Calu3 (cell line): ENCODE measurements at regions not wholly inside any gene's neighbourhood (a gene's known extent, or its start where the extent isn't known, plus 50 kb on each side); places are given as distances from the start of the nearest gene placed in this dataset.

ENCODE experiments used
- BruUV-seq: library from RNA; stranded (reverse); fragments of 400-500 nt; replicated peaks from 2 replicates; lab custom pipeline; 2021; lab: Mats Ljungman, UMichigan
- CTCF ChIA-PET: fragments of 300-600 bp; sonication (Branson Sonifier 250); formaldehyde crosslinking; loops from one replicate; lab custom pipeline; 2022; ENCODE audit warnings: antibody characterized with exemption; lab: Charles Lee
- DNase-seq: peaks from one replicate; pipeline ENCODE4 v3.0.0; 2022
- H3K27ac Mint-ChIP-seq: one replicate; pipeline ENCODE4 v1.8.0; 2022; ENCODE audit warnings: mixed read lengths; ENCODE audit not compliant: unreplicated experiment
- H3K27me3 Mint-ChIP-seq: one replicate; pipeline ENCODE4 v1.8.0; 2022; ENCODE audit warnings: mixed read lengths; ENCODE audit not compliant: unreplicated experiment
- H3K36me3 Mint-ChIP-seq: one replicate; pipeline ENCODE4 v1.8.0; 2022; ENCODE audit warnings: mild to moderate bottlenecking, moderate library complexity, mixed read lengths; ENCODE audit not compliant: insufficient read depth, unreplicated experiment
- H3K4me1 Mint-ChIP-seq: one replicate; pipeline ENCODE4 v1.8.0; 2022; ENCODE audit warnings: mild to moderate bottlenecking, low read depth, mixed read lengths; ENCODE audit not compliant: unreplicated experiment
- H3K4me3 Mint-ChIP-seq: one replicate; pipeline ENCODE4 v1.8.0; 2022; ENCODE audit warnings: mild to moderate bottlenecking, low read depth, moderate library complexity, mixed read lengths; ENCODE audit not compliant: unreplicated experiment
- H3K9me3 Mint-ChIP-seq: one replicate; pipeline ENCODE4 v1.8.0; 2022; ENCODE audit warnings: low read depth, mixed read lengths; ENCODE audit not compliant: unreplicated experiment
- CTCF ChIP-seq: fragments of 200-600 bp; IDR thresholded peaks from one replicate; pipeline ENCODE4 v1.8.0; 2022; ENCODE audit warnings: antibody characterized with exemption; ENCODE audit not compliant: unreplicated experiment
- intact Hi-C: fragments of 100-400 bp; cut with micrococcal nuclease; formaldehyde crosslinking; loops from one replicate; pipeline ENCODE4 v1.10.0; 2022; ENCODE audit not compliant: unreplicated experiment

GRCh38 chr10:56895306-56895705, 534.2 kb upstream of the ZWINT start:
- intact Hi-C loops = no loop called here
- Mint-ChIP-seq H3K27me3 (no peaks in the 10 kb centered on the region), H3K9me3 (no peaks in the 10 kb centered on the region), H3K36me3 (no peaks in the 10 kb centered on the region), H3K27ac (no peak overlapping the region), H3K4me3 (no peak overlapping the region), H3K4me1 (no peaks in the 10 kb centered on the region)
- CTCF ChIA-PET = interaction anchor here (0.6 to 1.0 kb wide), 2 partner anchors 10 to 423 kb away, joined by 3 read pairs; no protein-coding TSS in a partner anchor
- BruUV-seq = no TSS peak
- DNase-seq = no peak
- TF ChIP-seq CTCF = no peak

GRCh38 chr10:56881218-56881617, 520.2 kb upstream of the ZWINT start:
- Mint-ChIP-seq H3K36me3 (no peaks in the 10 kb centered on the region), H3K4me3 (no peak overlapping the region), H3K27me3 (no peaks in the 10 kb centered on the region), H3K27ac (no peak overlapping the region), H3K4me1 (peaks cover 17% of the 10 kb centered on the region), H3K9me3 (no peaks in the 10 kb centered on the region)
- intact Hi-C loops = no loop called here
- CTCF ChIA-PET = interaction anchor here (0.6 kb wide), 1 partner anchor 11 kb away, joined by 3 read pairs; no protein-coding TSS in a partner anchor
- TF ChIP-seq CTCF = no peak
- no peak for DNase-seq
- BruUV-seq = no TSS peak

- H3K27me3 Mint-ChIP-seq = no peaks in the 10 kb centered on the region
- no peak for DNase-seq
- CTCF ChIA-PET = no interaction called here
- H3K4me1 Mint-ChIP-seq = peaks cover 17% of the 10 kb centered on the region
- no TSS peak for BruUV-seq
- no peaks in the 10 kb centered on the region for H3K36me3 Mint-ChIP-seq
- no peak overlapping the region for H3K4me3 Mint-ChIP-seq
- no peaks in the 10 kb centered on the region for H3K9me3 Mint-ChIP-seq
- intact Hi-C loops = no loop called here
- H3K27ac Mint-ChIP-seq = no peak overlapping the region
- TF ChIP-seq CTCF = no peak
Observed at GRCh38 chr10:56880606-56881005, 519.5 kb upstream of the ZWINT start.

GRCh38 chr10:56874950-56875349, 513.9 kb upstream of the ZWINT start:
- no peak overlapping the region for H3K4me3 Mint-ChIP-seq
- H3K27me3 Mint-ChIP-seq = no peaks in the 10 kb centered on the region
- CTCF ChIA-PET = no interaction called here
- DNase-seq = no peak
- no peaks in the 10 kb centered on the region for H3K36me3 Mint-ChIP-seq
- intact Hi-C loops = no loop called here
- H3K4me1 Mint-ChIP-seq = no peaks in the 10 kb centered on the region
- no peak overlapping the region for H3K27ac Mint-ChIP-seq
- peaks cover 12% of the 10 kb centered on the region for H3K9me3 Mint-ChIP-seq
- TF ChIP-seq CTCF = no peak
- BruUV-seq = no TSS peak
